K562 (cell line): ENCODE measurements at regions not wholly inside any gene's neighbourhood (a gene's known extent, or its start where the extent isn't known, plus 50 kb on each side); places are given as distances from the start of the nearest gene placed in this dataset.

ENCODE experiments used
- CEBPB ChIP-seq: fragments of 450-650 bp; IDR thresholded peaks from 2 replicates; pipeline ENCODE4 v1.6.1; 2016; ENCODE audit warnings: missing genetic modification characterization, missing compliant biosample characterization
- CREB1 ChIP-seq, 2 experiments: sonication (generic) in 1 of 2; formaldehyde crosslinking in 1 of 2; IDR thresholded peaks; 2 replicates each; pipeline versions ENCODE4 v1.6.1 to v1.8.0; 2012 to 2022; ENCODE audit warnings: inconsistent platforms in 1 of 2, mild to moderate bottlenecking in 1 of 2, missing genetic modification reagents in 1 of 2, moderate library complexity in 1 of 2
- CTCF ChIP-seq, 3 experiments: IDR thresholded peaks in 2 of 3; conservative IDR thresholded peaks in 1 of 3; 2 replicates each; pipeline ENCODE4 v1.5.1; 2011 to 2012; ENCODE audit warnings: low read length in 3 of 3, mild to moderate bottlenecking in 3 of 3, control low read depth in 2 of 3, improper control_type of control experiment in 1 of 3, inconsistent platforms in 1 of 3, low read depth in 1 of 3, mixed read lengths in 1 of 3, moderate library complexity in 1 of 3; ENCODE audit not compliant: insufficient read depth in 2 of 3
- FOXO4 ChIP-seq: fragments of 450-650 bp; formaldehyde crosslinking; IDR thresholded peaks from 2 replicates; pipeline ENCODE4 v1.4.0; 2020; ENCODE audit warnings: mild to moderate bottlenecking, moderate library complexity
- GTF2E2 ChIP-seq: fragments of 200-800 bp; sonication (Bioruptor generic); IDR thresholded peaks from 2 replicates; pipeline ENCODE4 v1.6.1; 2016; ENCODE audit warnings: missing genetic modification characterization, missing compliant biosample characterization
- POLR2AphosphoS2 ChIP-seq: IDR thresholded peaks from 2 replicates; pipeline ENCODE4 v1.6.1; 2012; ENCODE audit warnings: low read length, improper control_type of control experiment
- PRDM10 ChIP-seq: fragments of 450-650 bp; IDR thresholded peaks from 2 replicates; pipeline ENCODE4 v1.6.1; 2018; ENCODE audit not compliant: partially characterized antibody
- PRMT5 ChIP-seq: sonication (generic); formaldehyde crosslinking; IDR thresholded peaks from 2 replicates; pipeline ENCODE4 v1.5.0; 2020; ENCODE audit warnings: missing genetic modification reagents
- SIN3A ChIP-seq, 2 experiments: fragments of 150-350 bp in 1 of 2; IDR thresholded peaks; 2 replicates each; pipeline ENCODE4 v1.6.1; 2011 to 2016; ENCODE audit warnings: borderline replicate concordance in 2 of 2, low read depth in 2 of 2, low read length in 2 of 2, mild to moderate bottlenecking in 2 of 2, moderate library complexity in 2 of 2; ENCODE audit not compliant: control insufficient read depth in 1 of 2
- TAF15 ChIP-seq: fragments of 200-400 bp; formaldehyde crosslinking; IDR thresholded peaks from 2 replicates; pipeline ENCODE4 v1.6.1; 2017; ENCODE audit warnings: mild to moderate bottlenecking, low read depth, low read length, moderate library complexity
- YY1 ChIP-seq, 3 experiments: IDR thresholded peaks; 2 replicates each; pipeline ENCODE4 v1.6.1; 2011; ENCODE audit warnings: low read length in 2 of 3, mild to moderate bottlenecking in 2 of 3, moderate library complexity in 2 of 3, borderline replicate concordance in 1 of 3, control low read depth in 1 of 3, low read depth in 1 of 3; ENCODE audit not compliant: insufficient read depth in 3 of 3, insufficient replicate concordance in 2 of 3, control insufficient read depth in 1 of 3, insufficient read length in 1 of 3; ENCODE audit errors: extremely low read depth in 1 of 3
- ZNF655 ChIP-seq: fragments of 250-450 bp; sonication (Bioruptor Pico); IDR thresholded peaks from 2 replicates; pipeline ENCODE4 v1.5.0; 2021
- ZNF780A ChIP-seq: fragments of 250-450 bp; sonication (Bioruptor Pico); IDR thresholded peaks from 2 replicates; pipeline ENCODE4 v1.5.0; 2021; ENCODE audit warnings: mild to moderate bottlenecking

- TF ChIP-seq PRDM10 (no peak), GTF2E2 (tag) (no peak), CTCF (IDR thresholded peaks at IDR 0.05 in 2 of 3, conservative IDR thresholded peaks at IDR 0.05 in 1 of 3; ENCODE audit: insufficient read depth in 2 of 3, low read depth in 1 of 3, low read length in 3 of 3) (peak in 1 of 3 experiments; percentile 18; a peak in 1 of 6 replicates), POLR2AphosphoS2 (no peak), TAF15 (no peak), PRMT5 (no peak), ZNF780A (CRISPR knock-in tag) (no peak), YY1 (IDR thresholded peaks at IDR 0.05; ENCODE audit: borderline replicate concordance in 1 of 3, control insufficient read depth in 1 of 3, extremely low read depth in 1 of 3, insufficient read depth in 3 of 3, insufficient read length in 1 of 3, insufficient replicate concordance in 2 of 3, low read depth in 1 of 3, low read length in 2 of 3) (peak in 1 of 3 experiments; percentile 17), SIN3A (IDR thresholded peaks at IDR 0.05; ENCODE audit: borderline replicate concordance in 2 of 2, control insufficient read depth in 1 of 2, low read depth in 2 of 2, low read length in 2 of 2) (no peak), ZNF655 (CRISPR knock-in tag) (no peak), FOXO4 (CRISPR knock-in tag) (no peak), CEBPB (peak; percentile 26; the same call in 1 of the 2 replicates), CREB1 (IDR thresholded peaks at IDR 0.05) (no peak), CREB1 (CRISPR knock-in tag; IDR thresholded peaks at IDR 0.05) (no peak)
Observed at GRCh38 chr2:171235262-171235881, 74.7 kb upstream of the TLK1 start.
